ENCODE measurements at regions not wholly inside any gene's neighbourhood (a gene's known extent, or its start where the extent isn't known, plus 50 kb on each side); places are given as distances from the start of the nearest gene placed in this dataset.

DNA sequence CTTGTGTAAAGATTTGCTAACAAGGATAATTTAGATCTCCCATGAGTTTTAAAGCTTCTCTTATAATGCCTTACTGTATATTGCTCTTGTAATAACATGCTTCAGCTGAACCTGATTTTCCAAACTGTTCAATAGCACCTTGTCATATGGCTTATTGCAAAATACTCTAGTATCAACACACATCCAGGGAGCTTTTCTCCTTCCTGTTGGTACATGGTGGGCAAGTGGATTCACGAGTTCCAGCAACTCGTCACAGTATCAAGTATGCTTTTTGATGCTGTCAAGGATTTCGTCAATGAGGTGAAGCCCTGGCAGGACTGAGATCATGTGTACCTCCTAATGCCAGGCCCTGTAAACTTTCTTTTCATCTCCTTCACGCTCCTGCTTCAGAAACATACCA is 59.5 kb upstream of the ITPRID2 start:
- DNase-seq (ENCODE audit: low read depth in 2 of 2), result no peak

DNA sequence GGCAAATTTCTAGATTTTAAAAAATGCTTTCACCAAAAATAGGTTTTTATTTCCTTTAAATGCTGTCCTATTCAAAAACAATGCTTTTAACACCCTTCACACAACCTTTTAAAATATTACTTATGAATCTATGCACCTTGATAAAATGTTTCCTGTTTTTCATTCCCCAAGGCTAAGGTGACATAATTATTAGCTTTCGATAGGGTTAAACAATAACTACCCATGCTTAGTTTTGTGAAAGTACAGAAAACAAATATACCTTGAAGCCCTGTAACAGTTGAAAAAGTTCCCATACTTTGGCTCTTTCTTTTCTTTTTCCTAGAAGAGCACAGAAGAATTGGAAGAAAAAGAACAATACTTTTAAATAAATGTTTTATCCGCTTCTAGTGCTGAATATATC is 54.9 kb upstream of the ITPRID2 start:
- DNase-seq (ENCODE audit: low read depth in 2 of 2), result no peak

DNA sequence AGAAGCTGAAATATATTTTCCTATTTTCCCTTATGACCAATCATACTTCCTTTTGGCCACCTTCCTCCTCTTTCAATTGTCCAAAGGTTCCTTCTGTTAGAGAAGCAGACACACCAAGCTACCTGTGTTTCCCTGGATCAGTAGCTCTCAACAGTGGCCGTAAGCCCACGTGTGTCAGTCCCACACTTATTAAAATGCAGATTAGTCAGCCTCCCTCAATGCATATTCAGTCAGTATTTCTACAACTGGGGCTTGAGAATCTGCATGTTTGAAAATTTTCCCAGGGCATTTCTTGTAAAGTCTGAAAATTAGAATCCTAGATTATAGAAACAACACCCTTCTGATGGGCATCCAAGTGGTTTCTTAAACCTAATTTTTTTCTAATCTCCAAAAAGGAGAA is 54.0 kb upstream of the ITPRID2 start:
- DNase-seq (ENCODE audit: low read depth in 2 of 2), result no peak

DNA sequence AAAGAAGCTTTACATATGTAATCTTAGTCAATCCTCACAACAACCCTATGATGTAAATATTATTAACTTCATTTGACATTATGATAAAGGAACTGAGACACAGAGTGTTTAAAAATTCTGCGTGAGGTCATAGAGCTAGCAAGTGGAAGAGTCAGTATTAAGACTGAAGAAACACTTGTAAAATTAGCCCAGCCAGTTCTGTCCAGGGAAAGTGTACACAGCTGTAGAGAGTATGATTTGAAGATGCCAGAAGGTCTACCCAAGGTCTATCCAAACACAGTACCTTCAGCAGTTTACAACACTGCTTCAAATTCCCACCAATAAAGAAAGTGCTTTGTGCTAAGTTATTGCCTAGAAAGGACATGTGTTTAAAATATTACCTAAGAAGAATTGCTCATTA is 51.7 kb upstream of the ITPRID2 start:
- no peak for DNase-seq (ENCODE audit: low read depth in 2 of 2)

DNA sequence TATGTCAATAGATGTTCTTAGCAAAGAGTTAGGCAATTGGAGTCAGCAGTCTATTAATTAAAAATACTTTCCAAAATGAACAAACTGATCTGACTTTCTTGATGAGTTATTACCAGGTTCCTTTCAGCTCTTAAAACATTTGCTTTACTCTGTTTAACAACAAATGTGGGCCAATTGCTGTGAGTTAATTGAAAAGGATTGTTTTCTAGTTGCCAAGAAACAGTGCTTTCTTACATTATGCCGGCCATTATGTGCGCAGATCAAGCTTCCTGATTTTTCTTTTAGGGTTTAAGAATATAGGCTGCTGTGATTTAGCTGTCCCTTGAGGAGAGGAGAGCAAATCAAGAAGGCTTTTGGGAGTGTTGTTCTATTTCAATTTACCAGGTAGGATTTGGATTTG is 50.5 kb upstream of the ITPRID2 start:
- no peak for DNase-seq (ENCODE audit: low read depth in 2 of 2)
